ENCODE measurements at regions not wholly inside any gene's neighbourhood (a gene's known extent, or its start where the extent isn't known, plus 50 kb on each side); places are given as distances from the start of the nearest gene placed in this dataset.

GRCh38 chr1:65065524-65066418 is 82.2 kb upstream of the AK4 start:
- Mint-ChIP-seq H3K4me3 (peak overlapping the region; percentile 85), H3K4me1 (peaks cover 34% of the 10 kb centered on the region), H3K36me3 (peaks cover 2% of the 10 kb centered on the region), H3K27me3 (no peaks in the 10 kb centered on the region), H3K9me3 (ENCODE audit: low read depth) (no peaks in the 10 kb centered on the region), H3K27ac (peak overlapping the region; percentile 76)
- ATAC-seq (no peak), DNase-seq (no peak)
- CTCF ChIA-PET, result interaction anchor here (0.6 to 5.7 kb wide), 6 partner anchors 9 to 622 kb away, joined by 3 to 83 read pairs (median 4); no protein-coding TSS in a partner anchor

GRCh38 chr1:65066419-65066765 is 81.6 kb upstream of the AK4 start:
- Mint-ChIP-seq H3K4me3 (peak overlapping the region; percentile 85), H3K9me3 (ENCODE audit: low read depth) (no peaks in the 10 kb centered on the region), H3K27ac (peak overlapping the region; percentile 76), H3K27me3 (no peaks in the 10 kb centered on the region), H3K36me3 (peaks cover 2% of the 10 kb centered on the region), H3K4me1 (peaks cover 37% of the 10 kb centered on the region)
- CTCF ChIA-PET, result interaction anchor here (3.5 to 5.7 kb wide), 2 partner anchors 8 to 622 kb away, joined by 16 to 83 read pairs; no protein-coding TSS in a partner anchor
- no peak for DNase-seq
- ATAC-seq, result no peak

- H3K9me3 Mint-ChIP-seq (ENCODE audit: low read depth), result no peaks in the 10 kb centered on the region
- CTCF ChIA-PET, result interaction anchor here (3.5 to 5.7 kb wide), 2 partner anchors 7 to 621 kb away, joined by 16 to 83 read pairs; no protein-coding TSS in a partner anchor
- peak overlapping the region; percentile 85 for H3K4me3 Mint-ChIP-seq
- H3K36me3 Mint-ChIP-seq, result peaks cover 2% of the 10 kb centered on the region
- no peaks in the 10 kb centered on the region for H3K27me3 Mint-ChIP-seq
- ATAC-seq (peak; percentile 72), DNase-seq (peak; percentile 74)
- H3K27ac Mint-ChIP-seq, result peak overlapping the region; percentile 76
- peaks cover 37% of the 10 kb centered on the region for H3K4me1 Mint-ChIP-seq
These were observed 81.1 kb upstream of the AK4 start for GRCh38 chr1:65066766-65067490.

GRCh38 chr1:65067491-65068201 is 80.4 kb upstream of the AK4 start:
- peaks cover 2% of the 10 kb centered on the region for H3K36me3 Mint-ChIP-seq
- CTCF ChIA-PET, result interaction anchor here (0.9 to 1.1 kb wide), 3 partner anchors 56 to 620 kb away, joined by 3 read pairs; no protein-coding TSS in a partner anchor

GRCh38 chr1:65068202-65069010 is 79.6 kb upstream of the AK4 start:
- Mint-ChIP-seq H3K4me3 (peak overlapping the region; percentile 81), H3K4me1 (peaks cover 37% of the 10 kb centered on the region), H3K9me3 (ENCODE audit: low read depth) (no peaks in the 10 kb centered on the region), H3K27me3 (no peaks in the 10 kb centered on the region), H3K36me3 (peaks cover 2% of the 10 kb centered on the region), H3K27ac (peak overlapping the region; percentile 97)
- ATAC-seq (no peak), DNase-seq (peak; percentile 50)
- CTCF ChIA-PET, result interaction anchor here (0.9 to 1.1 kb wide), 3 partner anchors 57 to 619 kb away, joined by 3 read pairs; no protein-coding TSS in a partner anchor

More at GRCh38 chr1:65067491-65068201, 80.4 kb upstream of the AK4 start:
- Mint-ChIP-seq H3K4me3 (peak overlapping the region; percentile 81), H3K9me3 (ENCODE audit: low read depth) (no peaks in the 10 kb centered on the region), H3K4me1 (peaks cover 37% of the 10 kb centered on the region), H3K27ac (peak overlapping the region; percentile 97), H3K27me3 (no peaks in the 10 kb centered on the region)
- DNase-seq (peak; percentile 68), ATAC-seq (peak; percentile 32)

GRCh38 chr1:65069011-65069565 is 78.9 kb upstream of the AK4 start:
- Mint-ChIP-seq H3K27me3 (no peaks in the 10 kb centered on the region), H3K9me3 (ENCODE audit: low read depth) (no peaks in the 10 kb centered on the region), H3K4me1 (peaks cover 37% of the 10 kb centered on the region), H3K36me3 (peaks cover 2% of the 10 kb centered on the region), H3K27ac (peak overlapping the region; percentile 97), H3K4me3 (peak overlapping the region; percentile 81)
- ATAC-seq (no peak), DNase-seq (peak; percentile 46)
- CTCF ChIA-PET, result no interaction called here

- Mint-ChIP-seq H3K27ac (no peak overlapping the region), H3K36me3 (no peaks in the 10 kb centered on the region), H3K4me3 (no peak overlapping the region), H3K4me1 (peaks cover 24% of the 10 kb centered on the region), H3K9me3 (ENCODE audit: low read depth) (no peaks in the 10 kb centered on the region), H3K27me3 (no peaks in the 10 kb centered on the region)
- CTCF ChIA-PET, result interaction anchor here (1.4 to 7.6 kb wide), 2 partner anchors 9 to 182 kb away, joined by 3 to 83 read pairs; no protein-coding TSS in a partner anchor
- DNase-seq (no peak), ATAC-seq (no peak)
These were observed 75.2 kb upstream of the AK4 start for GRCh38 chr1:65072845-65073244.

- Mint-ChIP-seq H3K36me3 (no peaks in the 10 kb centered on the region), H3K4me3 (no peak overlapping the region), H3K9me3 (ENCODE audit: low read depth) (no peaks in the 10 kb centered on the region), H3K27ac (no peak overlapping the region), H3K4me1 (peaks cover 11% of the 10 kb centered on the region), H3K27me3 (peaks cover 8% of the 10 kb centered on the region)
- peak; percentile 98 for ATAC-seq
- DNase-seq, result peak; percentile 79
- CTCF ChIA-PET, result interaction anchor here (0.5 to 7.6 kb wide), 28 partner anchors 11 to 807 kb away, joined by 3 to 83 read pairs (median 4); no protein-coding TSS in a partner anchor
These were observed 72.7 kb upstream of the AK4 start for GRCh38 chr1:65075123-65075976.

GRCh38 chr1:65077369-65077768 is 70.6 kb upstream of the AK4 start:
- no peak for DNase-seq
- H3K27ac Mint-ChIP-seq, result no peak overlapping the region
- CTCF ChIA-PET, result interaction anchor here (1.3 to 7.6 kb wide), 2 partner anchors 14 to 610 kb away, joined by 4 to 83 read pairs; no protein-coding TSS in a partner anchor
- no peak overlapping the region for H3K4me3 Mint-ChIP-seq
- ATAC-seq, result no peak
- peaks cover 8% of the 10 kb centered on the region for H3K27me3 Mint-ChIP-seq
- H3K4me1 Mint-ChIP-seq, result peaks cover 7% of the 10 kb centered on the region
- no peaks in the 10 kb centered on the region for H3K36me3 Mint-ChIP-seq
- no peaks in the 10 kb centered on the region for H3K9me3 Mint-ChIP-seq (ENCODE audit: low read depth)

- H3K4me1 Mint-ChIP-seq, result peaks cover 7% of the 10 kb centered on the region
- ATAC-seq (no peak), DNase-seq (no peak)
- H3K27me3 Mint-ChIP-seq, result peaks cover 8% of the 10 kb centered on the region
- H3K9me3 Mint-ChIP-seq (ENCODE audit: low read depth), result no peaks in the 10 kb centered on the region
- no peak overlapping the region for H3K4me3 Mint-ChIP-seq
- CTCF ChIA-PET, result no interaction called here
- no peak overlapping the region for H3K27ac Mint-ChIP-seq
- no peaks in the 10 kb centered on the region for H3K36me3 Mint-ChIP-seq
These were observed 68.1 kb upstream of the AK4 start for GRCh38 chr1:65079941-65080340.

- CTCF ChIA-PET, result no interaction called here
- H3K4me3 Mint-ChIP-seq, result no peak overlapping the region
- no peaks in the 10 kb centered on the region for H3K36me3 Mint-ChIP-seq
- no peaks in the 10 kb centered on the region for H3K4me1 Mint-ChIP-seq
- no peak overlapping the region for H3K27ac Mint-ChIP-seq
- DNase-seq (no peak), ATAC-seq (no peak)
- peaks cover 8% of the 10 kb centered on the region for H3K27me3 Mint-ChIP-seq
- H3K9me3 Mint-ChIP-seq (ENCODE audit: low read depth), result peaks cover 2% of the 10 kb centered on the region
These were observed 65.5 kb upstream of the AK4 start for GRCh38 chr1:65082346-65083040.

Measured in activated CD8-positive, alpha-beta memory T cell treated with anti-CD3 and anti-CD28 coated beads, Interleukin-2, amount 10 ng/mL, durations not matched to agents 7 days and 5 days (primary cell).